Liver (tissue), 8 donors: ENCODE measurements at regions not wholly inside any gene's neighbourhood (a gene's known extent, or its start where the extent isn't known, plus 50 kb on each side); places are given as distances from the start of the nearest gene placed in this dataset.

ENCODE experiments used
- DNase-seq: peaks from one replicate; pipeline ENCODE4 v3.0.0-alpha.2; 2017; ENCODE audit warnings: low spot score
- H3K27ac ChIP-seq, 2 donors: one replicate each; pipeline ENCODE4 v1.7.0; 2013; ENCODE audit warnings: inconsistent platforms in 2 of 2, low read length in 2 of 2, control low read depth in 1 of 2, low read depth in 1 of 2, mild to moderate bottlenecking in 1 of 2
- H3K27me3 ChIP-seq, 4 donors: one replicate each; pipeline versions ENCODE4 v1.6.1 to v1.7.0; 2013; ENCODE audit warnings: low read length in 3 of 4, inconsistent platforms in 1 of 4, mild to moderate bottlenecking in 1 of 4, moderate library complexity in 1 of 4; ENCODE audit not compliant: control insufficient read depth in 4 of 4, insufficient read depth in 4 of 4
- H3K36me3 ChIP-seq, 4 donors: one replicate each; pipeline versions ENCODE4 v1.6.1 to v1.7.0; 2013; ENCODE audit warnings: low read length in 3 of 4, mild to moderate bottlenecking in 3 of 4, low read depth in 1 of 4, moderate library complexity in 1 of 4; ENCODE audit not compliant: control insufficient read depth in 4 of 4, insufficient read depth in 3 of 4
- H3K4me1 ChIP-seq, 4 donors: one replicate each; pipeline versions ENCODE4 v1.6.1 to v1.7.0; 2013; ENCODE audit warnings: low read length in 3 of 4, mild to moderate bottlenecking in 3 of 4, moderate library complexity in 1 of 4; ENCODE audit not compliant: control insufficient read depth in 4 of 4, insufficient read depth in 4 of 4
- H3K4me3 ChIP-seq, 3 donors: one replicate each; pipeline versions ENCODE4 v1.6.1 to v1.7.0; 2013; ENCODE audit warnings: low read length in 3 of 3, control low read depth in 1 of 3, low read depth in 1 of 3, mild to moderate bottlenecking in 1 of 3
- H3K9ac ChIP-seq, 2 donors: one replicate each; pipeline ENCODE4 v1.7.0; 2013; ENCODE audit warnings: low read length in 2 of 2, mild to moderate bottlenecking in 2 of 2, moderate library complexity in 2 of 2, control low read depth in 1 of 2, low read depth in 1 of 2
- H3K9me3 ChIP-seq, 4 donors: one replicate each; pipeline versions ENCODE4 v1.6.1 to v1.7.0; 2013; ENCODE audit warnings: low read length in 3 of 4; ENCODE audit not compliant: control insufficient read depth in 4 of 4
- ATF3 ChIP-seq: IDR thresholded peaks from 2 replicates; pipeline ENCODE4 v1.6.1; 2016; ENCODE audit warnings: antibody characterized with exemption
- CTCF ChIP-seq: fragments of 150-350 bp; IDR thresholded peaks from 2 replicates; pipeline ENCODE4 v1.5.1; 2017; ENCODE audit warnings: improper control_type of control experiment, low read depth, low read length; ENCODE audit not compliant: missing input control
- EGR1 ChIP-seq, 2 donors: IDR thresholded peaks; 2 replicates each; pipeline ENCODE4 v1.6.1; 2016 to 2018; ENCODE audit warnings: antibody characterized with exemption in 2 of 2, low read depth in 2 of 2
- FOXA1 ChIP-seq: IDR thresholded peaks from 2 replicates; pipeline ENCODE4 v1.6.1; 2016; ENCODE audit warnings: antibody characterized with exemption
- FOXA2 ChIP-seq: IDR thresholded peaks from 2 replicates; pipeline ENCODE4 v1.6.1; 2016; ENCODE audit warnings: antibody characterized with exemption
- GABPA ChIP-seq, 2 donors: IDR thresholded peaks in 1 of 2; conservative IDR thresholded peaks in 1 of 2; 2 replicates each; pipeline ENCODE4 v1.6.1; 2016; ENCODE audit warnings: antibody characterized with exemption in 2 of 2, mild to moderate bottlenecking in 1 of 2, moderate library complexity in 1 of 2
- HNF4A ChIP-seq, 2 donors: conservative IDR thresholded peaks; 2 replicates each; pipeline ENCODE4 v1.6.1; 2016; ENCODE audit warnings: antibody characterized with exemption in 2 of 2, mild to moderate bottlenecking in 2 of 2
- HNF4G ChIP-seq: IDR thresholded peaks from 2 replicates; pipeline ENCODE4 v1.6.1; 2016; ENCODE audit warnings: antibody characterized with exemption
- JUND ChIP-seq, 2 donors: IDR thresholded peaks; 2 replicates each; pipeline ENCODE4 v1.6.1; 2016; ENCODE audit warnings: antibody characterized with exemption in 2 of 2
- MAX ChIP-seq: IDR thresholded peaks from 2 replicates; pipeline ENCODE4 v1.6.1; 2016; ENCODE audit warnings: antibody characterized with exemption
- NR2F2 ChIP-seq: IDR thresholded peaks from 2 replicates; pipeline ENCODE4 v1.6.1; 2016; ENCODE audit warnings: antibody characterized with exemption
- RAD21 ChIP-seq, 2 donors: IDR thresholded peaks; 2 replicates each; pipeline ENCODE4 v1.6.1; 2016; ENCODE audit warnings: antibody characterized with exemption in 2 of 2, mild to moderate bottlenecking in 2 of 2
- REST ChIP-seq: IDR thresholded peaks from 2 replicates; pipeline ENCODE4 v1.6.1; 2016; ENCODE audit warnings: antibody characterized with exemption, mild to moderate bottlenecking
- RXRA ChIP-seq, 2 donors: IDR thresholded peaks; 2 replicates each; pipeline ENCODE4 v1.6.1; 2017 to 2018; ENCODE audit warnings: antibody characterized with exemption in 2 of 2, mild to moderate bottlenecking in 1 of 2
- SP1 ChIP-seq: IDR thresholded peaks from 2 replicates; pipeline ENCODE4 v1.6.1; 2018; ENCODE audit warnings: antibody characterized with exemption, mild to moderate bottlenecking
- TAF1 ChIP-seq: conservative IDR thresholded peaks from 2 replicates; pipeline ENCODE4 v1.6.1; 2016; ENCODE audit warnings: antibody characterized with exemption, mild to moderate bottlenecking
- YY1 ChIP-seq: IDR thresholded peaks from 2 replicates; pipeline ENCODE4 v1.6.1; 2016; ENCODE audit warnings: antibody characterized with exemption, mild to moderate bottlenecking
- WGBS: extraction: QIAGEN DNeasy Blood & Tissue Kit; methylation state at CpG from one replicate; pipeline ENCODE4 v1.1.7; 2013; 5-methylcytosine and 5-hydroxymethylcytosine counted together
- donor health status: healthy.
- donor health status: healthy.
- donor health status: healthy.
- donor health status: healthy.
- donor health status: healthy.

- Histone ChIP-seq H3K4me1 (no peaks in the 10 kb centered on the region), H3K9ac (no peak overlapping the region), H3K27ac (no peak overlapping the region), H3K9me3 (no peaks in the 10 kb centered on the region), H3K27me3 (no peaks in the 10 kb centered on the region), H3K4me3 (no peak overlapping the region), H3K36me3 (no peaks in the 10 kb centered on the region)
- no peak for TF ChIP-seq SP1
- TF ChIP-seq CTCF: no peak
- TF ChIP-seq JUND (IDR thresholded peaks at IDR 0.05): no peak
- no peak for TF ChIP-seq HNF4G
- TF ChIP-seq FOXA2: no peak
- TF ChIP-seq REST: no peak
- TF ChIP-seq FOXA1: no peak
- TF ChIP-seq EGR1 (IDR thresholded peaks at IDR 0.05; ENCODE audit: low read depth in 2 of 2): no peak
- no peak for TF ChIP-seq TAF1
- no peak for TF ChIP-seq HNF4A (conservative IDR thresholded peaks at IDR 0.05)
- TF ChIP-seq YY1: no peak
- no peak for TF ChIP-seq RXRA (IDR thresholded peaks at IDR 0.05)
- TF ChIP-seq MAX: no peak
- no peak for TF ChIP-seq GABPA (IDR thresholded peaks at IDR 0.05 in 1 of 2, conservative IDR thresholded peaks at IDR 0.05 in 1 of 2)
- TF ChIP-seq RAD21 (IDR thresholded peaks at IDR 0.05): no peak
- no peak for TF ChIP-seq NR2F2
- DNase-seq: no peak
- 92% methylated on average over 2 of the region's 2 CpGs for WGBS
Observed at GRCh38 chr11:38683484-38683883, 2085.4 kb upstream of the RAG2 start.

- H3K9me3 ChIP-seq: no peaks in the 10 kb centered on the region
- no peaks in the 10 kb centered on the region for H3K36me3 ChIP-seq
- no peak for DNase-seq
- no peak overlapping the region for H3K27ac ChIP-seq
- no peaks in the 10 kb centered on the region for H3K27me3 ChIP-seq
- H3K4me1 ChIP-seq: no peaks in the 10 kb centered on the region
- no peak overlapping the region for H3K4me3 ChIP-seq
- no peak for TF ChIP-seq ATF3
- no peak overlapping the region for H3K9ac ChIP-seq
- 79% methylated on average over 2 of the region's 2 CpGs for WGBS
Observed at GRCh38 chr11:38680746-38681145, 2082.7 kb upstream of the RAG2 start.
